ENCODE measurements at regions not wholly inside any gene's neighbourhood (a gene's known extent, or its start where the extent isn't known, plus 50 kb on each side); places are given as distances from the start of the nearest gene placed in this dataset.

- H3K27ac Mint-ChIP-seq, result no peak overlapping the region
- no peaks in the 10 kb centered on the region for H3K4me1 Mint-ChIP-seq (ENCODE audit: low read depth)
- peaks cover 2% of the 10 kb centered on the region for H3K27me3 Mint-ChIP-seq (ENCODE audit: insufficient read depth)
- no peak overlapping the region for H3K4me3 Mint-ChIP-seq
- H3K9me3 Mint-ChIP-seq, result peaks cover 24% of the 10 kb centered on the region
- TF ChIP-seq, protein P1, sequence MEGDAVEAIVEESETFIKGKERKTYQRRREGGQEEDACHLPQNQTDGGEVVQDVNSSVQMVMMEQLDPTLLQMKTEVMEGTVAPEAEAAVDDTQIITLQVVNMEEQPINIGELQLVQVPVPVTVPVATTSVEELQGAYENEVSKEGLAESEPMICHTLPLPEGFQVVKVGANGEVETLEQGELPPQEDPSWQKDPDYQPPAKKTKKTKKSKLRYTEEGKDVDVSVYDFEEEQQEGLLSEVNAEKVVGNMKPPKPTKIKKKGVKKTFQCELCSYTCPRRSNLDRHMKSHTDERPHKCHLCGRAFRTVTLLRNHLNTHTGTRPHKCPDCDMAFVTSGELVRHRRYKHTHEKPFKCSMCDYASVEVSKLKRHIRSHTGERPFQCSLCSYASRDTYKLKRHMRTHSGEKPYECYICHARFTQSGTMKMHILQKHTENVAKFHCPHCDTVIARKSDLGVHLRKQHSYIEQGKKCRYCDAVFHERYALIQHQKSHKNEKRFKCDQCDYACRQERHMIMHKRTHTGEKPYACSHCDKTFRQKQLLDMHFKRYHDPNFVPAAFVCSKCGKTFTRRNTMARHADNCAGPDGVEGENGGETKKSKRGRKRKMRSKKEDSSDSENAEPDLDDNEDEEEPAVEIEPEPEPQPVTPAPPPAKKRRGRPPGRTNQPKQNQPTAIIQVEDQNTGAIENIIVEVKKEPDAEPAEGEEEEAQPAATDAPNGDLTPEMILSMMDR (IDR thresholded peaks at IDR 0.05), result no peak
- H3K36me3 Mint-ChIP-seq (ENCODE audit: low read depth), result no peaks in the 10 kb centered on the region
- no peak for DNase-seq
Observed at GRCh38 chr4:13171292-13172057, 312.7 kb downstream of the RAB28 start.

DNA sequence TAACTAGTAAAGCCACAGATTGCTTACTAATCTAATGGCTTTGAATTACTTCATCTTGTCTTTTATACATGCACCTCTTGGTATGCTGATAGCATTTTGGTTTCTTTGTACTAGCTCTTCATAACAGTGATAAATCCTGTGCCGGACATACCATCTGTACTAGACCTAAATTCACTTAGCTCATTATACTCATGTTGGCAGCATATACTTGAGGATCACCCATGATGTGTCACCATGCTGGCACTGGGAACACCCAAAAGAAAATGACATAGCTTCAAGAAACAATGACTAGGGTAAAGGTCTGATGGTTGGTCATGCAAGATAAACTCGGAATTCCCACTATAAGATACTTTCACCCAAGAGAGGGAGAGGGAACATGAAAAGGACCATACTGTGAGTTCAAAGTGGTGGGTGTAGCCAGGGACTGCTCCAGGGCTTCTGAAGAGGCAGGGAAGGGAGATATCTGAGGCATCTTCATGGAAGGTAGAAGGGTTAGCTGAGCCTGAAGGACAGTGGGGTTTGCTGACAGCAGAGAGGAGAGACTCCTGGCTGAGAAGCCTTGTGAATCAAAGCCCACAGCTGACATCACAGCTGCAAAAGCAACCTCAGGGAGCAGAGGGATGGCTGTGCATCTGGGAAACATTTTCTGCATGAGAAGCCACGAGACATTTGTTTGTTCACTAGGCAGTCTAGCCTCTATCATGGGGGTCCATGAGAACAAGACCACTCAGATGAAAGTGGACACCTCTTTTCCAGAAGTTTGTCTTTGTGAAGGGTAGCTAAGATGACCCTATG lies 314.2 kb downstream of the RAB28 start:
- no peaks in the 10 kb centered on the region for H3K36me3 Mint-ChIP-seq (ENCODE audit: low read depth)
- no peaks in the 10 kb centered on the region for H3K4me1 Mint-ChIP-seq (ENCODE audit: low read depth)
- peaks cover 14% of the 10 kb centered on the region for H3K9me3 Mint-ChIP-seq
- TF ChIP-seq, protein P1 (IDR thresholded peaks at IDR 0.05), result no peak
- no peak overlapping the region for H3K4me3 Mint-ChIP-seq
- no peak for DNase-seq
- peaks cover 2% of the 10 kb centered on the region for H3K27me3 Mint-ChIP-seq (ENCODE audit: insufficient read depth)
- no peak overlapping the region for H3K27ac Mint-ChIP-seq

GRCh38 chr4:13168326-13168725 lies 315.8 kb downstream of the RAB28 start:
- no peak for DNase-seq
- Mint-ChIP-seq H3K9me3 (peaks cover 14% of the 10 kb centered on the region), H3K27me3 (ENCODE audit: insufficient read depth) (peaks cover 2% of the 10 kb centered on the region), H3K36me3 (ENCODE audit: low read depth) (no peaks in the 10 kb centered on the region), H3K4me1 (ENCODE audit: low read depth) (no peaks in the 10 kb centered on the region), H3K27ac (no peak overlapping the region), H3K4me3 (no peak overlapping the region)
- TF ChIP-seq, protein P1 (IDR thresholded peaks at IDR 0.05), result no peak

DNA sequence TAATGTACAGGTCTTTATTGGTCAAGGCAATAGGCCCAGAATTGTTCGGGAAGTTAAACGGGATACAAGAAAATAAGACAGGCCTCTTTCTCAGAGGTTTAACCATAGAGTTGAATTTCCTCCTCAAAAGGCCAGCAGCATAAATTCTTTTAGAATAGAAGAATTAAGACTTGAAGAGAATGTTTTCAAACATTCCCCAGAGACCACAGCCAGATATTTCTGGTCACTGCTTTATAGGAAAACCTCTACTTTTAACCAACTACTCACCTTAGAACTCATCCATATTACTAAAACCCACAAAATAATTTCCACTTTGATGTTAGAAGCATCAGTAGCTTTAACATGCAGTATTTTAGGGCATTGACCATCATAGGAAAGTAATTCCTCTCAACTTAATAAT lies 317.9 kb downstream of the RAB28 start:
- Mint-ChIP-seq H3K4me3 (no peak overlapping the region), H3K9me3 (peaks cover 15% of the 10 kb centered on the region), H3K27me3 (ENCODE audit: insufficient read depth) (peaks cover under 1% of the 10 kb centered on the region; the same call in 1 of the 2 replicates), H3K36me3 (ENCODE audit: low read depth) (no peaks in the 10 kb centered on the region), H3K27ac (no peak overlapping the region), H3K4me1 (ENCODE audit: low read depth) (no peaks in the 10 kb centered on the region)
- TF ChIP-seq, protein P1 (IDR thresholded peaks at IDR 0.05), result no peak
- no peak for DNase-seq

- Mint-ChIP-seq H3K4me1 (ENCODE audit: low read depth) (no peaks in the 10 kb centered on the region), H3K27ac (no peak overlapping the region), H3K4me3 (no peak overlapping the region), H3K36me3 (ENCODE audit: low read depth) (no peaks in the 10 kb centered on the region), H3K9me3 (peaks cover 15% of the 10 kb centered on the region), H3K27me3 (ENCODE audit: insufficient read depth) (no peaks in the 10 kb centered on the region; the same call in 1 of the 2 replicates)
- TF ChIP-seq, protein P1 (IDR thresholded peaks at IDR 0.05), result no peak
- DNase-seq, result no peak
Observed at GRCh38 chr4:13164783-13165331, 319.3 kb downstream of the RAB28 start.
